Activated CD8-positive, alpha-beta memory T cell treated with anti-CD3 and anti-CD28 coated beads for 48 hours (primary cell): ENCODE measurements at regions not wholly inside any gene's neighbourhood (a gene's known extent, or its start where the extent isn't known, plus 50 kb on each side); places are given as distances from the start of the nearest gene placed in this dataset.

Experiments used
- DNase-seq, 3 experiments: peaks; one replicate each; pipeline ENCODE4 v3.0.0-alpha.2; 2020; ENCODE audit warnings: low read depth in 2 of 3, low spot score in 2 of 3

DNA sequence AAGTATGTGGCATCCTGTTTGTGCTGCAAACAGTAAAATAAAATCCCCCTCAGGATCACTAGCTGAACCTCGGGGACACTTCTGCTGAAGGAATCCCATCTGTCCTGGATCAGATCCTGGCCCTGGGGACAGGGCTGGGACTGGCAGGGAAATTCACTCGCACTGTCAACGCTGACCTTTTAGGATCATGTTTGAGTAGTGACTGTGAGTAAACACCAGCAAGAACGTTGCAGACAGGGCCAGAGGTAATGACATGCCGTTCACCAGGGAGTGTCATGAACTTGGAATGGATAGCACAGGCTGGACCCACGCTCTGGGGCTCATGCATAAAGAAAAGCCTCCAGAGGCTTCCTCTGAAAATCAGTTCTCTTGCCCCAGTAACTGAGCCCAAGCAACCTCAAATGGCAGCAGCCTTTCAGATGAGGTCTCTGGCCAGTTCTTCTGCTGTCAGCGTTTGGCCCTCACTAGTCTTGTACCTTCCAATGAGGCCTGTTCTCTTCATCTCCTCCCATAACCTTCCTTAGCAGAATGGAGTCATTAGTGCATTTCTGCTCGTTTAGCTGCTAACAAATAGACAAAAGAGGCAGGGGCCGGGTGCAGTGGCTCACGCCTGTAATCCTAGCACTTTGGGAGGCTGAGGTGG lies 51.0 kb upstream of the BARX2 start:
- no peak for DNase-seq

DNA sequence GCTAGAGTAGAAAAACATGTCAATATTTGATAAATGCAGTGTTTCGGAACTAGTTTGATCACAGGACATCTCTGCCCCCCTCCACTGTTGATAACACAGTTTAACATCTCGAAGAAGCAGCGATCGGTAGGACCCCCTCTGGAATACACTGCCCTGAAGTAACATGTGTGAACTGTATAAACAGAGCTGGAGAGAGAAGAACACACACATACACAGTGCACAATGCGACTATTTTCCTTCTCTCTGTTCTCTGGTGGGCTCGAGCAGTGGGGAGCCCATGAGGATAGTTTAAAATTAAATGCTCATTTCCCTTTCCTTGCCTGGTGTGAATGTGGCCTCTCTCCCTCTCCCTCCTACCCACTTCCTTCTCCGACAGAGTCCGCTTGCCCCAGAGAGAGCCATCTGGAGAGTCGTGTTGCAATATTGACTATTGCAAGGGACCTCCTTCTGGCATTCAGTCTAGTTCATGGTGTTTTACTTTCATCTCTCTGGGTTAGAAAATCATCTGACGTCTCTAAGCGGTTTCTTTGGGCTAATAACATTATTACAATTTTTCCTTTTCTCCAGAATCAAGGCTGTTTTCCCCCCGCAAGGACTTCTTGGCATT lies 51.6 kb upstream of the BARX2 start:
- DNase-seq, result no peak

DNA sequence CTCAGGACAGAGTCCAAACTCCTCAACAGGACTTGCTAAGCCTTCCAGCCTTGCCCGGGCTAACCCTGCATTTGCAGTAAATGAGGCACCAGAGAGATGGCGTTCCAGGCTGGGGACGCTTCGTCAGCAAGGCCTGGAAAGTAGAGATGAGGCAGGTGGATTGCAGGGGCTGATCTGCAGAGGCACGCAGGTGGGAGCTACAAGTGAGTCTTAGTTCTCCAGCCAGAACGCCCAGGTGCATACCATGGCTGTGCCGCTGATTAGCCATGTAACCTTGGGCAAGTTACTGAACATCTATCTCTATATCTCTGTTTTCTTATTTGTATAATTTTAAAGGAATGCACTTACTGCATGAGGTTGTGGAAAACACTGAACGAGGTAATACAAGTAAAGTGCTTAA lies 52.7 kb upstream of the BARX2 start:
- no peak for DNase-seq

DNA sequence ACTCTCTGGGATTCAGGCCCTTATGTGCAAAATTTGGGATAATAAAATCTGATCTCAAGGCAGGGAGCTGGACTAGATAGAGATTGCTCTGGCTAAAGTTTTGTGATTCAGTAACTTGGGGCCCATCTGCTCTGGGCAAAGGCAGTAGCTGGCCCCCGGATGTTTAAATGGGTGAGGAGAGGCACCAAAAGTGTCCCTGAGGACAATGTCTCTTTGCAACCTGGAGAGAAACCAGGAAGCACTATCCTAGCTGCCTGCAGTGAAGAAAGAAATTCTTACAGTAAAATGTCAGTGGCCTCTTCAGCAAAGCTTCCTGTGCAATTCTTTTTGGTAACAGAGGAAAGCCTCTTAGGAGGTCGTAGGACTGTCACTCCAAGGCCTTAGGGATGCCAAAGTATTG lies 54.6 kb upstream of the BARX2 start:
- DNase-seq, result no peak

DNA sequence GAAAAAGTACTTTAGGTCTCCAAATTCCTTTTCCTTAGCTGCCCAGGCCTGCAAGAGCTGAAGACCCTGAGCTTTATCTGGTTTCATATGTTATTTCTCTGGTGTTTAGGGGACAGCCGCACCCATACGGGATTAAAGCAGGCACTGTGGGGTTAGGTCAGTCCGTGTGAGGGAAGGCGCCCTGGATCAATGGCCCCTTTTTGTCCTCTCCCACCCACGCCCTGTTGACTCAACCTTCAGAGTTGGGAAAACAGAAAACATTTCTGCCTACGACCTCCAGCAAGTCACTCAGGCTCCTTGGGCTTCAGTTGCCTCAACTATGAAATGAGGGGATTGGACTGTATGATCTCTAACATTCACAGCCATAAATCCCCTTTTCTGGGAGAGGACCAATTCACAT lies 55.2 kb upstream of the BARX2 start:
- no peak for DNase-seq

DNA sequence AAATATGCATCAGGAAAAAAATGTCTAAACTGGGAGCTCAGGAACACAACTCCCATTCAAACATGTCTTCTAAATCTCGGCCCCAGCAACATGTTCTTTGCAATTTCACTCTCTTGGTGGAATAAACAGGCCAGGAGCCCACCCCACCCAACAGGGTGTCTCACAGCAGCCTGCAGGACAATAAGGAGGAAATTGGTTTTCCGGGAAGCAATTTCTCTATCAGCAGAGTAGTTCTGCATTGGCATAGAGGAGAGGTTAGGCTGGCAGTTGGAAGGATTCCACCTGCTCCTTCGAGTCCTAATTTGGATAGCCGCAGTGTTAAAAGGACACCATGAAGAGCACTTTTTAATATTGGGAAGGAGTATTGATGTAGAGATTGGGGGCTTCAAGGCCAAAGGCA lies 55.9 kb upstream of the BARX2 start:
- DNase-seq, result no peak

DNA sequence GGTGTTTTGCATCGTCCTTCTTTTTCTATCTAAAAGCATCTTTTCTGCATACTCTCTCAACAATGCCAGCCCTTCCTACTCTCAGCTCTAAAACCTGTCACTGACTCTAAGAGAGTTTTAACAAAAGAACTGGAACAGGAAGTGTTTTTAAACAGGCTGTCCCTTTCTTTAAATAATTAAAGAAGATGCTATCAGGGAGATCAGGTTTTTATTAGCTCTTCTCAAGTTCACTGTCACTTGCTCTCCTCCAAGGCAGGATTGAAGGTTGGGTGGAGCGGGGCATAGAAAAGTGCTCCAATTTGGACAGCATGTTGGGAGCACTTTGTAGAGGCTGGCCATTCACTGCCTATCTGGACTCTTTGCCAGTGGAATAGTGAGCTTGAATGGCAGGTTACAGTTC lies 56.4 kb upstream of the BARX2 start:
- DNase-seq, result no peak

DNA sequence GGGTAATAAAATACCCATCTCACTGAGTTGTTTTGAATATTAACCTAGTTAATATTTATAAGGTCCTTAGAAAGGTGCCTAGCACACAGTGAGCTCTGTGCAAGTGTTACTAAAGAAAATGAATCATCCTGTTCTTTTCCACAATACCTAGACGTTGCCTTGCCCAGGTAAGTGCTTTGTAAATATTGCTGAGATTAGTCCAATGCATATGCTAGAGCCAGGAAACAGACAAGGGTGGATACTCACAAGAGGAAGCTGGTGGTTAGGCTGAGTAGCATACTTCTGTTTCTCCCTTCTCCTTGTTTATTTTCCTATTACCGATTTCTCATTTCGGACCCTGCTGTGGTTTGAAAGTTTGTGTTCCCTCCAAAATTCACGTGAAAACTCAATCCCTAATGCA lies 58.1 kb upstream of the BARX2 start:
- no peak for DNase-seq

DNA sequence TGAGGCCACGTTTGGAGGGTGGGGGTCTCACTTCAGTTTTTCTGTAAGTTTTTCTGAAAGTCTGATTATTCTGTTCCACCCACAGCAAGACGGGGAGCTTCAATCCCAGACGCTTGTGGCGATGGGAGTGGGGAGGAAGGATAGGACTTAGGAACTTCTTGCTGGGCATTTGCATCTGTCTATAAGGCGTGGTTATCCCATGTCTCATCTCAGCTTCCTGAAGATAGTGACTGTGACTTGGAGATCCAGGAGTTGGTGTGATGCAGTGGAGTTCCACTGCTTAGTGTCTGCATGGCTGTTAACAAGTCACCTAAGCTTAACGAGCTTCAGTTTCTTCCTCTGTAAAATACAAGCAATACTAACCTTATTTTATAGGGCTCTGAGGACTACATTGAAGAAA lies 58.9 kb upstream of the BARX2 start:
- no peak for DNase-seq

DNA sequence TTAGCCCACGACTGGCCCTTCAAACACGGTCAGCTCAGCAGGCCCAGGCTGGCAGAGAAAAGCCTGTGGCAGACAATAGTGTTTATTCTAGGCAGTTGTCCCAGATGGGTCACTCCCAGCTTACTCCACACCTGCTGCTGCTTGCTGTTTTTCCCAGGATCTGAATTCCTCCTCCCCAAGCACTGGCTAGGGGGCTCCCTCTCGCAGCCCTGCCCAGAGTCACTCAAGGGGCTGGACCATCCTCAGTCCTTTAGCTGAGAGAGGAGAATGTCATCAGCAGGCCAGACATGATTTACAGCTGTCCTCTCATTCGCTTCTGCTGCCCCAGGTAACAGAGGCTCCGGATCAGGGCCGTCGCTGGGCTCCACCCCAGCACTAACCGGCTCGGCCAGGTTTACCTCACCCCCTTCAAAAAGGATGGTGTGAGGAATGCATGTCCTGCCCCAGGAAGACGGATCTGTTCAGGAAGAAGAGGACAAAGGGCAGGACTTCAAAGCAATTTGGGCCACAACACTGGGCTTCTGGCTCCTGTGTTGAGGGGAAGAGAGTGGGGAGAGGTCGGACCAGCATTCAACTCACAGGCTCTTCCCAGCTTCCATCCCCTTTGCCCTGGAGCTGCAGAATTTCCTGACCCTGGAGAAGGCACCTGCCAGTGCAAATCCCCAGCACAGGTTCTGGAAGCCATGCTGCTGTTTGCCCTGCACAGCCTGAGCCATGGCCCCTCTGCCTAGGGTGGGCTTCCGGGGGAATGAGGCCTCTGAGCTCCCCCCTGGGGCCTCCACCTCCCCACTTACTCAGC lies 59.7 kb upstream of the BARX2 start:
- DNase-seq, result no peak

DNA sequence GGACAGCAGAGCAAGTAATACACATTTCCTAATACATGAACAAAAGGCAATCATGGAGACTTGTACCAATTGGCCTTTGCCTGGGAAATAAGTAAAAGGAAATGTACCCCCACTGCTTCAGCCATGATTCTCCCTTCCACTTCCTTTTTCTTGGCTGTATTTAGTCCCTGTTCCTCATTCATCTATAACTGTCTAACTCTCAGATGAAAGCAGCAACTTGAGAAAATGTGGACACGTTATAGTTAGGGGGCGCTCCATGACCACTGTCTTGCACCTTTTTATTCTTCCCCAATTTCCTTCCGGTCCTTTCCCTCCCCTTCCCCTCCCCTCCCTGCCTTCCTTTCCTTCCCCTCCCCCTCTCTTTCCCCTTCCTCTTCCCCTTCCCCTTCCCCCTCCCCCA lies 61.3 kb upstream of the BARX2 start:
- DNase-seq, result no peak

DNA sequence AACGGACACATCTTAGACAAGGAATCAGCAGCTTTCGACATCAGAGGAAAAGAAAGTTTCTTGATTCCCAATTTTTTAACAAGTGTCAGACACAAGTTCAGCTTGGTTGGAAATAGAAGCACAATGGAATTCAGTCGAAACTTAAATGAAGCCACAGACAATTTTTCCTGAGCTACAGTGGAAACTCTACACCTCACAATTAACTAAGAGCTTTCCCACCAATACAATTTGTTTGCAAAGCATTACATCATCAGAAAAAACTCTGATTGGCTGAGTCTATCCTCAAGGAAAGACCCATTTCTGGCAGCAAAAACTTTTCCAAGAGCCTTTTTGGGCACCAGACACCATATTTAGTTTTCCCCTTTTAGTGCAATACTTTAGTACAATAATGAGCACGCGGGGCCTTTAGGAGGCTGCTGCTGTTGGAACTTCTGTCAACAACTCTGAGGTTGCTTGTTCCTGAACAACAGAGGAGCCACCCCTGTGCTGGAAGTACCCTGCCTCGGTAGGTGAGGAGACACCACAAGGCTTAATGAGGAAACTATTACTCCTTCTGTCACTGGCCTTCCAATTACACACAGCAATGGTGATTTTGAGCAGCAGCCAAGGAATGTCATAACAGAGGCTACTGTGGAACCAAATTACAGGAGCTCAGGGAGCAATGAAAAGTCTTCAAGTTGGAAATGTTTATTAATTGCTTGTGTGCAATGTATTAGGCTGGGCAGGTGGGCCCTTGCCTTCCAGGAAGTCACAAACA lies 61.9 kb upstream of the BARX2 start:
- no peak for DNase-seq

DNA sequence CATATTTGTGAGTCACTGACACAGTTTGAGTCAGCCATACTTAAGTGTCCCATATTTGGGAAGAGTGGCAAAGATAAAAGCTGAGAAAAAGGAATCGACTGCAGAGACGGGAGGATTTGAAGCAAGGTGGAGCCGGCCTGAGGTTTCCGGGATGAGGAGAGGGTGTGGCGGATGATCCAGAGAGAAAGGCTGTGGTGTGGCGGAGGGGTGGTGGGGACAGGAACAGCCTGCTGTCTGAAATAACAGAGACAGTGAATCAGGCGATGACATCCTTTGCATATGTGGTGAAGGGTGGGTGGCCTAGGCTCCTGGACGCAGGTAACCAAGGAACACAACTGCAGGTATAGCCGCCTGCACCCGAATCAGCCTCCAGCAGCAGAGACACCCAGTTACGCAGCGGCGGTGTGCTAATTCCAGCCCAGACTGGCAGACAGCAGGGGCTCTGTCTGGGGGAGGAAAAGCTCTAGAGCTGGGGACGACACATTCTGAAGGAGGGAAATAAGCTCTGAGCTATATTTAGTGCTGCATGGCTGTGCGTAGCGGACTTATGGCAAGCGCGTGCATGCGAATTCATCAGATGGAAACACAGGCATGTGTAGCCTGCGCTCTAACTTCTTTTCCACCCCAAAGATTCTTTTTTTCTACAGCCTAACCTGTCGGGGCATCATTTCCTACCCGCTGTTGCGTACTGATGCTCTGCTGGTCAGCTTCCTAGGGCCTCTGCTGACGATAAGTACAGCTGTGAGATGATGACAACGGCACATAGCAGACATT lies 62.7 kb upstream of the BARX2 start:
- no peak for DNase-seq

DNA sequence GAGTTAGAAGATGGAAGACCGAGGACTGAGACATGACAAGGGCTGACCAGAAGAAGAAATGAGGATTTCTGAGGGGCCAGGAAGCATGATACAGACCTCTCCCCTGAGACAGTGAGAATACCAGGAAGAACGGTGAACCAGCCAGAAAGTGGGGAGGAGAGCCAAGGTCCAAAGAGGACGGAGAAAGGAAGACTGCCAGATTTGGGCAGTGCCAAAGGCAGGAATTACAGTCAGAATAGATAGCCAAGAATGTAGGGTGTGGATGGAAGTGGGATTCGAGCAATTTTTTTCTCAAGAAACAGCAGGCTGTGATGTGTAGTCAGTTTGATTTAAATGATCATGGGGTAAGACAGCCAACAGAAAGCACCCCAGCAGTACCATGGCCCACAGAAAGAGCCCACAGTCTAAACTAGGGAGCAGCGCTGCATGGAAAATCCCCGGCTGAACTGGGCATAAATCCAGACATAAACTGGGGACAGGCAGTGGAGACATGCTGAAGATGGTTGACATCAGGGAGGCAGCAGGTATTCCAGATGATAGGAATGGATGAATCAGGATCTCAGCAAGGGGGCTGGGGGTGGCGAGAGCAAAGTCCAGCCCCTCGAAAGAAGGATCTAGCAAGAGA lies 67.3 kb upstream of the BARX2 start:
- DNase-seq, result no peak

DNA sequence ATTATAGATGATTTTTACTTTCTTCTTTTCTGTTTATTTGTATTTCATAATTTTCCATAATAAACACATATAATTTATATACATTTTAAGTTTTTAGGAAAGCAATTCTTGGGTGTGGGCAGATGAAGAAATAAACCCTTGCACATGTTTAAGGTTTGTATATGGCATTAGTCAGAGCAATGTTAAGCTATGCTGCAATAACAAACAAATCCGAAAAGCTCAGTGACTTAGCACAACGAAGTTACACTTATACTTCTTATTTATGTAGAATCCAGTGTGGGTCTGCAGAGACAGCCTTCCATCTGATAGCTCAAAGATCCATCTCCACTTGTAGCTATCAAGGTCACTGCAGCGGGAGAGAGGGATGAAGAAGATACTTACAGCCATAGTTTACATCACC lies 68.5 kb upstream of the BARX2 start:
- DNase-seq, result no peak

DNA sequence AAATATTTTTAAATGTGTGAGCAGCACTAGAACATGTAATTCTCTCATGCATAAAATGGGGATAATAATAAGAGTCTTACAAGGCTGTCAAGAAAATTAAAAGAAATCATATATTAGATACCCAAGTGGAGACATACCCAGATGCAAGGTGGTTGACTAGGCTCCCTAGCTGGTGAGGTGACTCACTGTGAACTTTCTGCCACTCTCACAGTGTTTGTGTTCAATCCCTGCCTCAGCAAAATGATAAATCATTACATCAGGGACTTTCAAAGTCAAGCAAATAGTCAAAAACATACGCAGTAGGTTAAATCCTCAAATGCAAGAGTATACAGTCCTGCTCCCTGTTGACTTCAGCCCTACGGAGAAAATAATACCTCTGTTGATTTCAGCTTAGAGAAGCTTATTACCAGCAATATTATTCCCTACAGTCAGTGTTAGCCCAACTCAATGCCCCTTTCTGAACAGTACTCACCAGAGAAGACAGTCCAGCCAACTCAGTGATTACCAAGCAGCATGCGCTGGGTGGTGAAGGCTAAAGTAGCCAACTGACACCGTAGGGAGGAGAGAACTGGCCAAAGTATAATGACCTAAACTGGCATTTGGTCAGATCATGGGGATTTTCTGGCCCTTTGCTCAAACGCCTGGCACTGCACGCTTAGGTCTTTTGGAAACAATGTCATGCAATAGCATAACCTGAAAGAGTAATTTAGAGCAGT lies 73.1 kb upstream of the BARX2 start:
- DNase-seq, result no peak

DNA sequence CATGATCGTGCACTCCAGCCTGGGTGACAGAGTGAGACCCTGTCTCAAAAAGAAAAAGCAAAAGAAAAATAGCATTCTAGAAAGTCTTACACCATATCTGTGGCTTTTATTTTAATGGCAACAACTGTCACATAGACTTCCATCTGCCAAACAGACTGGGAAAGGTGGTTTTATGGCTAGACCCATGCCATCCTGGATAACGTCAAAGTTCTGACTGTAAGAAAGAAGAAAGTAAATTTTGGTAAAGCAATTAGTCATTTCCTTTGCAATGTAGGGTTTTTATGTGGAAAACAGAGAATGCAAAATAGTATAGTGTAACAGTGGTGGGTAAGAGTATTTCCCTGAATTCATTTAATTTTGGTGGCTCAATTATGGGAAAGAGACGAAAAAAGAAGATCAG lies 75.5 kb upstream of the BARX2 start:
- DNase-seq, result no peak

DNA sequence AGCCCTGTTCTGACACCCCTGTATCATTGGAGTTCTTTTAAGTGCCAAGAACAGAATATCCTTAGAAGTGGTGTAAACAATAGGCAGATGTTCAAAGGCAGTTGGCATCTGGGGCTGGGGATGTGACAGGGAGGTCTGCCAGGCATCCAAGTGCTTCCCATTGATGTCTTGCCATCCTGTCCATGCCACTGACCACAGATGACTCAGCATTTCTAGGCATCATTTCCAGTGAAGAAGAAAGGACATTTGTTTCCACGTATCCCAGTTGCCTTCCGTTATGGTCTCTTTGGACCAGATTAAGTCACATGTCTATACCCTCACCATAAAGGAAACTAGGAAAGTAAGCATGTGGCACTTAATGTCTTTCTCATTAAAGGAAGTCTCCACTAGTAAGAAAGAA lies 76.7 kb upstream of the BARX2 start:
- DNase-seq, result no peak

DNA sequence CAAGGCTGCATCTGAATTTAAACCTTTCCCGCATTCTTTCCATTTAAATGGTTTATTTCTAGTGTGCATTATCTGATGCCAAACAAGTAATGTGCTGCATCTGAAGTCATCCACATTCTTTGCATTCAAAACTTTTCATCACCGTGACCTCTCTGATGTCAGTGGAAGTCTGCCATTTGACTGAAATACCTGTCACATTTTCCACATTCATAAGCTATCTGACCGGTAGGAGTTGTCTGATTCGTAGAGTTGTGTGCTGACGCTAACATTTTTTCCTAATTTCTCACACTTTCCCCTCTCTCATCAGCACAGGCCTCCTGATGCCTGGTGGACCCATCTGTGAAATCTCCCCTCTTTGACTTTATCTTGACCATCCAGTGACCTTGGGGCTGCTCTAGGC lies 79.9 kb upstream of the BARX2 start:
- no peak for DNase-seq

DNA sequence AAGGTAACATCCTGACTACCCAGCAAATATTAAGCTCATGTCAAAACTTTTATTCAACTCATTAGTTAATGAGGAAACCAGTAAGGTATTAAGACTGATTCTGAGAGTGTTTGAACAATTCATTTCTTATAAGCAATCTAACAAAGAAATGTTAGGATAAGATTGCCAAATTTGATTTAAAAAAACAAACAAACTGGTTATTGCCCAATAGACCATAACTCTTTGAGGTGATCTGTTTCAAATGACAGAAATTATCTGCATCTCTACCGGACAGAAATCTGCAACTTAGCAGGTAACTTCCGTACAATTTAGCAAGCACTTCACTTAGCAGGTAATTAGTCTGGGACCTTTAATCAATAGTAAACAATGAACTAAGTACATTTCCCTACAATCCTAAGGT lies 82.9 kb upstream of the BARX2 start:
- DNase-seq, result no peak
